H9 (cell line): ENCODE measurements at regions not wholly inside any gene's neighbourhood (a gene's known extent, or its start where the extent isn't known, plus 50 kb on each side); places are given as distances from the start of the nearest gene placed in this dataset.

Experiments
- DNase-seq: peaks from one replicate; pipeline ENCODE4 v3.0.0-alpha.2; 2017
- H2AFZ ChIP-seq: one replicate; pipeline ENCODE4 v1.6.1; 2013; ENCODE audit warnings: mild to moderate bottlenecking, low read length, control low read depth, moderate library complexity
- H2AK5ac ChIP-seq: 2 replicates; pipeline ENCODE4 v1.6.1; 2013; ENCODE audit warnings: low read length, control low read depth, mixed read lengths; ENCODE audit not compliant: insufficient read length
- H2BK120ac ChIP-seq: one replicate; pipeline ENCODE4 v1.6.1; 2013; ENCODE audit warnings: low read depth, mild to moderate bottlenecking, low read length, control low read depth, inconsistent platforms; ENCODE audit not compliant: poor library complexity, severe bottlenecking
- H2BK12ac ChIP-seq: 2 replicates; pipeline ENCODE4 v1.6.1; 2013; ENCODE audit warnings: low read length, control low read depth, mixed read lengths, low read depth; ENCODE audit not compliant: insufficient read length
- H2BK15ac ChIP-seq: 2 replicates; pipeline ENCODE4 v1.6.1; 2013; ENCODE audit warnings: low read depth, low read length, control low read depth
- H2BK20ac ChIP-seq: one replicate; pipeline ENCODE4 v1.6.1; 2013; ENCODE audit warnings: low read depth, mild to moderate bottlenecking, low read length, control low read depth, inconsistent platforms; ENCODE audit not compliant: poor library complexity, severe bottlenecking
- H2BK5ac ChIP-seq: 2 replicates; pipeline ENCODE4 v1.6.1; 2013; ENCODE audit warnings: low read length, control low read depth, mixed read lengths; ENCODE audit not compliant: insufficient read length
- H3K14ac ChIP-seq: 2 replicates; pipeline ENCODE4 v1.6.1; 2013; ENCODE audit warnings: low read length, control low read depth; ENCODE audit not compliant: insufficient read depth
- H3K18ac ChIP-seq: 2 replicates; pipeline ENCODE4 v1.6.1; 2013; ENCODE audit warnings: low read depth, mild to moderate bottlenecking, mixed read lengths, low read length, control low read depth; ENCODE audit not compliant: insufficient read length
- H3K23ac ChIP-seq: 2 replicates; pipeline ENCODE4 v1.6.1; 2013; ENCODE audit warnings: low read length, control low read depth, mixed read lengths, low read depth; ENCODE audit not compliant: insufficient read length
- H3K23me2 ChIP-seq: 2 replicates; pipeline ENCODE4 v1.6.1; 2013; ENCODE audit warnings: low read depth, mild to moderate bottlenecking, mixed read lengths, low read length, control low read depth; ENCODE audit not compliant: insufficient read length, poor library complexity, severe bottlenecking
- H3K27ac ChIP-seq: 2 replicates; pipeline ENCODE4 v1.5.1; 2013; ENCODE audit warnings: low read length, control low read depth, mixed read lengths, low read depth; ENCODE audit not compliant: insufficient read length
- H3K27me3 ChIP-seq: 2 replicates; pipeline ENCODE4 v1.6.1; 2013; ENCODE audit warnings: low read length, control low read depth, inconsistent platforms; ENCODE audit not compliant: insufficient read depth
- H3K4ac ChIP-seq: 2 replicates; pipeline ENCODE4 v1.6.1; 2013; ENCODE audit warnings: low read depth, mild to moderate bottlenecking, control low read depth, inconsistent platforms, low read length, moderate library complexity
- H3K4me1 ChIP-seq: 2 replicates; pipeline ENCODE4 v1.6.1; 2013; ENCODE audit warnings: low read length, control low read depth, inconsistent platforms; ENCODE audit not compliant: insufficient read depth
- H3K4me2 ChIP-seq: 2 replicates; pipeline ENCODE4 v1.6.1; 2013; ENCODE audit warnings: low read length, control low read depth, mixed read lengths; ENCODE audit not compliant: insufficient read length, insufficient read depth
- H3K56ac ChIP-seq: 2 replicates; pipeline ENCODE4 v1.6.1; 2013; ENCODE audit warnings: low read depth, mild to moderate bottlenecking, mixed read lengths, low read length, control low read depth; ENCODE audit not compliant: insufficient read length
- H3K79me1 ChIP-seq: 2 replicates; pipeline ENCODE4 v1.6.1; 2013; ENCODE audit warnings: low read depth, mild to moderate bottlenecking, moderate library complexity, low read length, control low read depth, inconsistent platforms; ENCODE audit not compliant: insufficient read depth, poor library complexity, severe bottlenecking
- H3K79me2 ChIP-seq: 2 replicates; pipeline ENCODE4 v1.6.1; 2013; ENCODE audit warnings: low read length, control low read depth, inconsistent platforms; ENCODE audit not compliant: insufficient read depth
- H3K9ac ChIP-seq: 2 replicates; pipeline ENCODE4 v1.6.1; 2013; ENCODE audit warnings: low read length, control low read depth, mixed read lengths; ENCODE audit not compliant: insufficient read length; ENCODE audit errors: extremely low read depth
- H3K9me3 ChIP-seq: one replicate; pipeline ENCODE4 v1.6.1; 2013; ENCODE audit warnings: low read depth, low read length, inconsistent platforms; ENCODE audit not compliant: control insufficient read depth
- H3T11ph ChIP-seq: one replicate; pipeline ENCODE4 v1.6.1; 2013; ENCODE audit warnings: mild to moderate bottlenecking, low read length, control low read depth, inconsistent platforms
- H4K20me1 ChIP-seq: one replicate; pipeline ENCODE4 v1.6.1; 2013; ENCODE audit not compliant: control insufficient read depth, insufficient read length, insufficient read depth
- H4K5ac ChIP-seq: 2 replicates; pipeline ENCODE4 v1.6.1; 2013; ENCODE audit warnings: low read depth, mild to moderate bottlenecking, mixed read lengths, low read length, control low read depth; ENCODE audit not compliant: insufficient read length
- H4K8ac ChIP-seq: replicated peaks from 2 replicates; pipeline ENCODE4 v1.6.1; 2013; ENCODE audit warnings: low read length, control low read depth, mixed read lengths, low read depth; ENCODE audit not compliant: insufficient read length
- H4K91ac ChIP-seq: 2 replicates; pipeline ENCODE4 v1.6.1; 2013; ENCODE audit warnings: low read depth, mild to moderate bottlenecking, moderate library complexity, mixed read lengths, low read length, control low read depth; ENCODE audit not compliant: insufficient read length
- H3K27ac Mint-ChIP-seq, 3 experiments: 2 replicates in 2 of 3; 3 replicates in 1 of 3; pipeline ENCODE4 v1.8.0; 2020 to 2021; ENCODE audit warnings: mixed read lengths in 3 of 3, mild to moderate bottlenecking in 1 of 3, moderate library complexity in 1 of 3
- H3K27me3 Mint-ChIP-seq: 2 replicates; pipeline ENCODE4 v1.8.0; 2021; ENCODE audit warnings: low read depth, mild to moderate bottlenecking, moderate library complexity, mixed read lengths
- H3K36me3 Mint-ChIP-seq, 3 experiments: 2 replicates in 2 of 3; 3 replicates in 1 of 3; pipeline ENCODE4 v1.8.0; 2020 to 2021; ENCODE audit warnings: low read depth in 3 of 3, mixed read lengths in 3 of 3; ENCODE audit not compliant: insufficient read depth in 1 of 3
- H3K4me1 Mint-ChIP-seq, 2 experiments: 2 replicates each; pipeline ENCODE4 v1.8.0; 2020; ENCODE audit warnings: mixed read lengths in 2 of 2
- H3K4me3 Mint-ChIP-seq, 2 experiments: 2 replicates in 1 of 2; 3 replicates in 1 of 2; pipeline ENCODE4 v1.8.0; 2020 to 2021; ENCODE audit warnings: mild to moderate bottlenecking in 2 of 2, mixed read lengths in 2 of 2, moderate library complexity in 1 of 2
- H3K9me3 Mint-ChIP-seq, 2 experiments: 2 replicates in 1 of 2; 3 replicates in 1 of 2; pipeline ENCODE4 v1.8.0; 2020; ENCODE audit warnings: mild to moderate bottlenecking in 2 of 2, mixed read lengths in 2 of 2, moderate library complexity in 1 of 2
- CTCF ChIP-seq: fragments of 200-600 bp; sonication (generic); conservative IDR thresholded peaks from 3 replicates; pipeline ENCODE4 v1.8.0; 2021; ENCODE audit warnings: antibody characterized with exemption, mild to moderate bottlenecking
- WGBS: extraction: QIAGEN DNeasy Blood & Tissue Kit; methylation state at CpG from one replicate; pipeline ENCODE4 v1.1.7; 2013; ENCODE audit warnings: missing lambda C conversion rate, low lambda C conversion rate, mixed read lengths; ENCODE audit not compliant: insufficient read length; ENCODE audit errors: extremely low coverage; 5-methylcytosine and 5-hydroxymethylcytosine counted together

GRCh38 chr17:70510288-70510687, 341.0 kb downstream of the KCNJ2 start:
- H3K23ac ChIP-seq = no peak overlapping the region

More at GRCh38 chr17:70510288-70510687, 341.0 kb downstream of the KCNJ2 start:
- Histone ChIP-seq H3K9ac (no peak overlapping the region), H2BK5ac (no peak overlapping the region), H3K9me3 (no peaks in the 10 kb centered on the region), H4K91ac (no peak overlapping the region), H3K4me2 (no peak overlapping the region), H2BK120ac (no peak overlapping the region), H3K18ac (no peak overlapping the region), H4K20me1 (no peaks in the 10 kb centered on the region), H3K4ac (no peak overlapping the region), H2BK15ac (no peak overlapping the region), H3K79me1 (no peaks in the 10 kb centered on the region), H2BK12ac (no peak overlapping the region), H3K23me2 (no peaks in the 10 kb centered on the region), H3K56ac (no peak overlapping the region), H3K4me1 (no peaks in the 10 kb centered on the region; the same call in 1 of the 2 replicates), H3K79me2 (no peaks in the 10 kb centered on the region), H2AFZ (no peak overlapping the region), H3K27ac (no peak overlapping the region), H2BK20ac (no peak overlapping the region), H4K5ac (no peak overlapping the region), H4K8ac (no peak overlapping the region), H3K14ac (no peak overlapping the region), H3K27me3 (no peaks in the 10 kb centered on the region), H2AK5ac (no peak overlapping the region), H3T11ph (no peak overlapping the region)
- DNase-seq = no peak
- WGBS = no CpG with 5 or more reads among the region's 2 CpGs
- Mint-ChIP-seq H3K9me3 (no peaks in the 10 kb centered on the region), H3K27me3 (no peaks in the 10 kb centered on the region), H3K27ac (no peak overlapping the region), H3K4me1 (peaks cover 4 to 5% of the 10 kb centered on the region in 2 experiments; a peak in 3 of 4 replicates), H3K36me3 (no peaks in the 10 kb centered on the region), H3K4me3 (no peak overlapping the region)
- no peak for TF ChIP-seq CTCF
